T47D (cell line): ENCODE measurements at regions not wholly inside any gene's neighbourhood (a gene's known extent, or its start where the extent isn't known, plus 50 kb on each side); places are given as distances from the start of the nearest gene placed in this dataset.

Experiments
- DNase-seq, 2 experiments: peaks; one replicate each; pipeline versions ENCODE4 v3.0.0 to v3.0.0-alpha.2; 2011 to 2012; ENCODE audit warnings: low read depth in 1 of 2, low spot score in 1 of 2
- JUND ChIP-seq: IDR thresholded peaks from 2 replicates; pipeline ENCODE4 v1.6.1; 2012; ENCODE audit warnings: low read depth
- in situ Hi-C: cut with HindIII; loops from 2 replicates; pipeline ENCODE4 v1.10.0; 2016; ENCODE audit warnings: low sequenced_read_pairs, low pct_unique_long_range_greater_than_20kb

DNA sequence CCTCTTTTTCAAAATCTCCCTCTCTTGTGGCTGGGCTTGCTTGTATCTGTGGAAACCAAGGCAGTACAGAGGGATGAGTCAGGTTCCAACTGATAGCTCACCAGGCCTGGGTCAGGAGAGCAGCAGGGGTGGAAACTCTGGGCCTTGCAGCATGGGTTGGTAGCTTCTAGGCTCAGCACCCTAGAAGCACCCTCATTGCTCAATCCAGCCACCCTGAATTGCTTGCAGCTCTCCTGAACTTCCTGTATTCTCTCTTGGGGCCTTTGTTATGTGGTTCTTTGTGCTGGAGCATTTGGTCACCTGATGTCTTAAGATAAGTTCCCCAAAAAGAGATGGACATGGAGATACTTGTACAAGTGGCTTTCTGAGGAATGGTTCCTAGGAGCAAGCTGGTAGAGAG lies 169.4 kb downstream of the IRX5 start:
- TF ChIP-seq JUND = no peak
- in situ Hi-C loops = no loop called here
- no peak for DNase-seq

DNA sequence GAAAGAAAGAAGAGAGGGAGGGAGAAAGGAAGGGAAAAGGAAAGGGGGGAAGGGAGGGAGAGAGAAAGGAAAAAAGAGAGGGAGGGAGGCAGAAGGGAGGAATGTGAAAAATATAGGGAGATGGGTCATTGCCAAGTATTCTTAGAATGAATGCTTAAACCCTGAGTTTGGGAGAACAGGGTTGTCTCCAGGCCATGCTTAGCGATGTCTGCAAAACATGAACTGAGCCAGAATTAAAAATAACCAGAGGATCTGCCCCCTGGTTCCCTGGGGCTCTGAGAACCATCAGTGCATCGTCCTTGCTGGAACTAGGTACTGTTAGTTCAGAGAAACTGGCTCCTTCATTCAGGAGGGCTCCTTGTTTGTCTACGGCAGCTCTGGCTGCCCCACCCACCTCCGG lies 170.4 kb downstream of the IRX5 start:
- TF ChIP-seq JUND = no peak
- in situ Hi-C loops = no loop called here
- no peak for DNase-seq

DNA sequence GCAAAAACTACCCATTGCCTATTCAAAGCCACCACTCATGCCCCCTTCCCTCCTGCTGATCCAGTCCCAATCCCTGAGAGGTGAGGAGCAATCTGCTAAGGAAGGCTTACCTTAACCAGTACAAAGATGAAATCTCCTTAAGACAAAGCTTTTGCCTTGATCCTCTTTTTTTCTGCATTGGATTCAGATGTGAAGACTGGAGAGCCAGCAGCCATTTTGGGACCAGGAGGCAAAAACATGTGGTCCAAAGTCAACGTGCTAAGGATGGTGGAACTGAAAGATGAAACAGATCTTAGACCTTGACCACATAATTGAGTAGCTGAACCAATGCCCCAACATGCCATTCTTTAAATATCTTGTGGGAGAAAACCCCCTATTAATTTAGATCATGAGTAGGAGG lies 171.4 kb downstream of the IRX5 start:
- DNase-seq = no peak
- TF ChIP-seq JUND = no peak
- in situ Hi-C loops = no loop called here

GRCh38 chr16:55102531-55102930 lies 171.9 kb downstream of the IRX5 start:
- no peak for DNase-seq
- no peak for TF ChIP-seq JUND
- in situ Hi-C loops = no loop called here

DNA sequence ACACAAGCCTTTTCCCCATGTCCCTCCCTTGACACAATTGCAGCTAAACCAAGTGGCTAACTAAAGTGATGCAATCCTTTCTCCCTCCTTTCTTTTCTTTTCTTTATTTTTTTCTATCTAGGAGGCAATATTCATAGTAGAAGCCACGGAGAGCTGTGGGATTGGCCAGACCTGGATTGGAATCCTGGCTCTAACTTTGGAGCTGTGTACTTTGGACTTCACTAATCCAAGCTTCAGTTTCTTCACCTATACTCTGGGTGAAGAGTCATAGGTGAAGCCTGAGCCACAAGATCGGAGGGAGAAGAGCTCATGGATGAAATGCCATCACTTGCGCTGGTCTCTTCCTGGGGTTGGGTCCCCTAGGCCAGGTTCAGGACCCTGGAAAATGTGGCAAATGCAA lies 177.2 kb downstream of the IRX5 start:
- TF ChIP-seq JUND = no peak

DNA sequence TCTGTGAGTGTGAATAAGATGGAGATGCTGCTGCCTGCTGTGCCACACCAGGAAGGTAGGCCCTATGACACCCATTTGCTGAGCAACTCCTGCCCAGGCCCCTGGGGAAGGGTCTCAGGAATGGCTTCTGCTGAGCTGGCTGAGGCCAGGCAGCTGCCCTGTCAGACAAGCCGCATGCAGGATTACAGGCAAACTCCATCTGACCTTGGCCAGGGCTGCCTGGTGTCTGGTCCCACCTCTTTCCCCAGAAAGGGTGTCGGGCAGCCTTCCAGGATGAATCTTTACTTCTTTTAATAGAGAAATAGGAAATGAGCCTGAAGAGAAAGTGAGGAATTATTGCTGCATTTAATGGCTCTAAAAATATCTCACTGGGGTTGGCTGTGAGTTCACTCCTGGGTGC lies 182.5 kb downstream of the IRX5 start:
- TF ChIP-seq JUND = no peak
- in situ Hi-C loops = no loop called here
- DNase-seq = no peak

More for the DNA sequence above, 177.2 kb downstream of the IRX5 start:
- DNase-seq = no peak
- in situ Hi-C loops = no loop called here

- no peak for TF ChIP-seq JUND
- DNase-seq = no peak
- in situ Hi-C loops = no loop called here
Measured at GRCh38 chr16:55115506-55115905, 184.8 kb downstream of the IRX5 start.

DNA sequence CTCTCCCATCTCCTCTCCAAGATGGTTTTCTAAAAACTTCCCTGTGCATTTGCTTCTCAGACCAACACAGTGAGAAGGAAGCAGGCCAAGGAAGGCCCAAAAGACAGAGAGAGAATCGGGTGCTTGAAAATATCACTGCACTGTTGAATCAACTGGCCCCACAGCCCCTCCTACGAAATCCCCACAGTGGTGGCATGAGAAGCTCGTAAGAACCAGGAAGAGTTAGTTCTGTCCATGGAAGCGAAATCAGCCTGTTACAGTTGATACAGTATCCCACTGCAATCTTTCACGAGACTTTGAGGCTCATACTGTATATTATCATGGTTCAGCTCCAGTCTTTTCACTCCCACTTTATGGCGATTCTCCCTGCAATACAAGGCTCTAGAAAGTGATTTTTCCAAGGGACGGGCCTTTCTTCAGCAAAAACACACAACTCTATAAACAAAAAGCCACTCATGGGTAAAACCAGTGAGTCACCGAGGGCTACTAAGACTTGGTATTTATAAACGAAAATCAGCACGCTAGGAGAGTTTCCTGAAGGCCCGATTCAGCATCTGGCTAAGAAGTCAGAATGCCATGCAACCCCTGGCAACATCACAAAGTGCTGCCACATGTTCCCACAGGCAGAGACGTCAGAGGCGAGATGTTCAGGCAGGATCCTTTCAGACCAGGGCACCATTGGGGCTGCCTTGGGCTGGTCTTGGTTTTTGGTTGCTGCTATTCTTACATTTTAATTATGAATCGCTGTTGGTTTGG lies 185.7 kb downstream of the IRX5 start:
- in situ Hi-C loops = no loop called here
- DNase-seq = no peak
- no peak for TF ChIP-seq JUND

GRCh38 chr16:55118701-55119260 lies 188.1 kb downstream of the IRX5 start:
- TF ChIP-seq JUND = no peak
- DNase-seq = no peak
- in situ Hi-C loops = no loop called here

DNA sequence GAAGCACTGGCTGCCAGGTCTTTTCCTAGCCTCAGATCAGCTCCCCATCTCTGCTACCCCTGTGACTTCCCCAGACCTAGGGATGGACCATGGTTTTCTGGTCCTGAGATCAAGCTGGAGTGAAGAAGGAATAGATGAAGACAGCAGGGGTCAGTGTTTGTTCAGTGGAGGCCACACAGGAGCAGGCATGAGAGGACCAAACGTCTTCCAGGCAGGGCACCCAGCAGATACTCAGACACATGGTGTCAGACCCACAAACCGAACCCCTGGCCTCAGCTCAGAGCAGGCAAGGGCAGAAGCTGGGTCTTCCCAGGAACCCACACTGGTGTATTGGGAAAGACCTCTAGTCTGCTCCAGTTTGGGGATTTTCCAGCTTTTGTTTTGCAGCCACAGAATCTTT lies 189.7 kb downstream of the IRX5 start:
- no peak for TF ChIP-seq JUND
- in situ Hi-C loops = no loop called here
- peak in 1 of 2 experiments; percentile 34 for DNase-seq

DNA sequence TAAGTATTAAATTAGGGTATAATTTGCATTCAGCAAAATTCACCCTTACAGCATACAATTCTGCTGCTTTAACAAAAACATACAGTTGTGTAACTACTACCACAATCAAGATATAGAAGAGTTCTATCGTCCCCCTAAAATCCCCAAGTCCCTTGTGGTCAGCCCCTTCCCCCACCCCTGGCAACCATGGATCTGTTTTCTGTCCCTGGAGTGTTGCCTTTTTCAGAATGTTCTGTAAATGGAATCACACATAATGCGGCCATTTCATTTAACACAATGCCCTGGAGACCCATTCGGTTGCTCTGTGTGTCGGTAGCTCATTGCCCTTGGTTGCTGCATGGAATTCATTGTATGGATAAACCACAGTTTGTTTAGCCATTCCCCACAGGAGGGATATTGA lies 190.2 kb downstream of the IRX5 start:
- in situ Hi-C loops = no loop called here
- DNase-seq = no peak
- no peak for TF ChIP-seq JUND

GRCh38 chr16:55123652-55124051 lies 193.0 kb downstream of the IRX5 start:
- no peak for DNase-seq
- in situ Hi-C loops = no loop called here
- no peak for TF ChIP-seq JUND

GRCh38 chr16:55125818-55126385 lies 195.2 kb downstream of the IRX5 start:
- TF ChIP-seq JUND = no peak
- no peak for DNase-seq
- in situ Hi-C loops = no loop called here
